Astrocyte of the cerebellum (primary cell): ENCODE measurements at regions not wholly inside any gene's neighbourhood (a gene's known extent, or its start where the extent isn't known, plus 50 kb on each side); places are given as distances from the start of the nearest gene placed in this dataset.

Source experiments
- DNase-seq: peaks from one replicate; pipeline ENCODE4 v3.0.0-alpha.2; 2011; ENCODE audit warnings: low read depth
- H3K4me3 ChIP-seq: 2 replicates; pipeline ENCODE4 v1.5.1; 2011; ENCODE audit warnings: mild to moderate bottlenecking, low read depth, low read length, moderate library complexity
- in situ Hi-C: cut with HindIII; loops from 2 replicates; pipeline ENCODE4 v1.10.0; 2017; ENCODE audit warnings: low sequenced_read_pairs
- TF ChIP-seq, protein P1 (sequence below): IDR thresholded peaks from 2 replicates; pipeline ENCODE4 v1.5.1; 2012; ENCODE audit warnings: low read length, low read depth, moderate library complexity, mild to moderate bottlenecking; ENCODE audit errors: missing control alignments

- in situ Hi-C loops: no loop called here
- TF ChIP-seq, protein P1, sequence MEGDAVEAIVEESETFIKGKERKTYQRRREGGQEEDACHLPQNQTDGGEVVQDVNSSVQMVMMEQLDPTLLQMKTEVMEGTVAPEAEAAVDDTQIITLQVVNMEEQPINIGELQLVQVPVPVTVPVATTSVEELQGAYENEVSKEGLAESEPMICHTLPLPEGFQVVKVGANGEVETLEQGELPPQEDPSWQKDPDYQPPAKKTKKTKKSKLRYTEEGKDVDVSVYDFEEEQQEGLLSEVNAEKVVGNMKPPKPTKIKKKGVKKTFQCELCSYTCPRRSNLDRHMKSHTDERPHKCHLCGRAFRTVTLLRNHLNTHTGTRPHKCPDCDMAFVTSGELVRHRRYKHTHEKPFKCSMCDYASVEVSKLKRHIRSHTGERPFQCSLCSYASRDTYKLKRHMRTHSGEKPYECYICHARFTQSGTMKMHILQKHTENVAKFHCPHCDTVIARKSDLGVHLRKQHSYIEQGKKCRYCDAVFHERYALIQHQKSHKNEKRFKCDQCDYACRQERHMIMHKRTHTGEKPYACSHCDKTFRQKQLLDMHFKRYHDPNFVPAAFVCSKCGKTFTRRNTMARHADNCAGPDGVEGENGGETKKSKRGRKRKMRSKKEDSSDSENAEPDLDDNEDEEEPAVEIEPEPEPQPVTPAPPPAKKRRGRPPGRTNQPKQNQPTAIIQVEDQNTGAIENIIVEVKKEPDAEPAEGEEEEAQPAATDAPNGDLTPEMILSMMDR: no peak
- no peak overlapping the region for H3K4me3 ChIP-seq
- no peak for DNase-seq
These were observed 533.5 kb downstream of the GPAM start for GRCh38 chr10:111650088-111650487.

GRCh38 chr10:111656066-111656465 is 527.5 kb downstream of the GPAM start:
- TF ChIP-seq, protein P1: no peak
- in situ Hi-C loops: no loop called here
- H3K4me3 ChIP-seq: no peak overlapping the region
- DNase-seq: no peak

DNA sequence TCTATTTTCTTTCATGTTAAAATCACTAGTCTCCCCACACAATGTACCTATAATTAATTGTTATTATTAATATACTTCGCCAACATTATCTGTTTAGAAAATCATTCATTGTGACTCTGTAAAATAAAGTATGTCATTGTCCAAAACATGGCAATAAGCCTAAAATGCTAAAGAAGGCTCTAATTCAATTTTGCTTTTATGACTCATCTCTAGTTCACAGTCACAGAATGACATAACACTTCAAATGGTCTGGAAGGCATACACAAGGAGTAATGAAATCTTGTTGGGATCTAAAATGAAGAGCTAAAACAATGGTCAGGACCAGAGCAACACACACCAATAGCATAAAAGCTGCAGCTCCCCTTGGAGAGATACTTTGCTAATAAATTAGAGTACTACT is 505.8 kb downstream of the GPAM start:
- in situ Hi-C loops: no loop called here
- no peak for DNase-seq
- H3K4me3 ChIP-seq: no peak overlapping the region
- TF ChIP-seq, protein P1: no peak

DNA sequence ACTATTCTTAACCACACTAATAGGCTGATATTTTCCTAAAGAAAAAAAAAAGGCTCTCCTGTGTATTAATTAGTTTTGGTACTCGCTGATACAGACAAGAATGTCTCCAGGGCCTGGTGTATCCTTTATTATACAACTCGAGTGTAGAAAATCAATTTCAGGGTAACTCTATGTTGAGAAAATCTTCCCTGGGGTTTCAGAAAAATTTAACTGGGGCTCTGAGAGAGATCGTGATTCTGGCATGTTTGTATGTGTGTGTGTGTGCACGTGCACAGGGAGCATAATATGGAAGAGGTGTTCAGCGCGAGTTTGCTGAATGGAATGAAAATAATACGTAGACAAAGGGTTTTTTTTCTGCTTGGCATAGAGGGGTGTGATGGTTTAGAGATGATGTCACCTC is 496.8 kb downstream of the GPAM start:
- DNase-seq: no peak
- TF ChIP-seq, protein P1: no peak
- in situ Hi-C loops: no loop called here
- H3K4me3 ChIP-seq: no peak overlapping the region

DNA sequence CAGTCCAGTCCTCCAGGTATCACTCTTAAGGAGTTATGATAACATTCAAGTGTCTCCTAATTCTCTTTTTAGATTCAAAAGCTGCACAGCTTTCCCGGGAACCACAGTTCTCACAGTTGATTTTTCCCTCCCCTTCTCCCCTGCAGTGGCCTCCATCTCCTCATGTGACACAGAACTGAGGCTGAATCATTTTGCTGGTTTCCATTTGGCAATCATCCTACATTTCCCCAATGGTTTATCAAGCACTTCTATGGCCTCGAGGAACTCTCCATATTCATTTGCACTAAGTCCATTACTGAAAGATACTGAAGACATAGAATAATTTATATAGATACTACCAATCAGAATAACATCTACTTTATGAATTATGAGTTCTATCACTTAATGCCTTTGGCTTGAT is 484.9 kb downstream of the GPAM start:
- no peak overlapping the region for H3K4me3 ChIP-seq
- TF ChIP-seq, protein P1: no peak
- in situ Hi-C loops: no loop called here
- no peak for DNase-seq

DNA sequence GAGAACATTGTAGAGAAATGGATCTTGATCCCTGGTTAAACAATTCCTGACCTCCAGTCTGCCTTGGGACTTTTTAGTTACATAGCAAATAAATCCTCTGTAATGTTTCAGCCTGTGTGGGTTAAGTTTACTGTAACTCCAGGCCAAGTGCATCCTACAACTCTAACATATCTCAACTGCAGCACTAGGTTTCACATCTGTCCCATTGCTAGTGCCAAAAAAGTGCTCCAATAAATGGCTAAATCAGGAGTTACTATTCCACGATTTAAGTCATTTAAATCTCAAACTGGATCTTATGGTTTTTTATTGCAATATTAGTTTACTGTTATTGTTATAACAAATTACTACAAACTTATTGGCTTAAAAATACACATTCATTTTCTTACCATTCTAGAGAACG is 479.6 kb downstream of the GPAM start:
- H3K4me3 ChIP-seq: no peak overlapping the region
- TF ChIP-seq, protein P1: no peak
- DNase-seq: no peak
- in situ Hi-C loops: no loop called here

GRCh38 chr10:111705021-111705420 is 478.5 kb downstream of the GPAM start:
- TF ChIP-seq, protein P1: no peak
- H3K4me3 ChIP-seq: no peak overlapping the region
- no peak for DNase-seq
- in situ Hi-C loops: no loop called here
